ENCODE measurements at regions not wholly inside any gene's neighbourhood (a gene's known extent, or its start where the extent isn't known, plus 50 kb on each side); places are given as distances from the start of the nearest gene placed in this dataset.

GRCh38 chr7:130925136-130925794, 191.3 kb upstream of the KLF14 start:
- intact Hi-C loops (cut with DNase I; ENCODE audit: low total_unique reads): no loop called here
- Histone ChIP-seq H3K4me1 (peaks cover 0 to 5% of the 10 kb centered on the region in 2 donors), H3K27me3 (no peaks in the 10 kb centered on the region), H3K9me3 (no peaks in the 10 kb centered on the region), H3K36me3 (no peaks in the 10 kb centered on the region), H3K27ac (peak overlapping the region in 1 of 2 donors; percentile 24), H3K4me3 (no peak overlapping the region)
- TF ChIP-seq POLR2A (IDR thresholded peaks at IDR 0.05): no peak
- TF ChIP-seq, protein P1, sequence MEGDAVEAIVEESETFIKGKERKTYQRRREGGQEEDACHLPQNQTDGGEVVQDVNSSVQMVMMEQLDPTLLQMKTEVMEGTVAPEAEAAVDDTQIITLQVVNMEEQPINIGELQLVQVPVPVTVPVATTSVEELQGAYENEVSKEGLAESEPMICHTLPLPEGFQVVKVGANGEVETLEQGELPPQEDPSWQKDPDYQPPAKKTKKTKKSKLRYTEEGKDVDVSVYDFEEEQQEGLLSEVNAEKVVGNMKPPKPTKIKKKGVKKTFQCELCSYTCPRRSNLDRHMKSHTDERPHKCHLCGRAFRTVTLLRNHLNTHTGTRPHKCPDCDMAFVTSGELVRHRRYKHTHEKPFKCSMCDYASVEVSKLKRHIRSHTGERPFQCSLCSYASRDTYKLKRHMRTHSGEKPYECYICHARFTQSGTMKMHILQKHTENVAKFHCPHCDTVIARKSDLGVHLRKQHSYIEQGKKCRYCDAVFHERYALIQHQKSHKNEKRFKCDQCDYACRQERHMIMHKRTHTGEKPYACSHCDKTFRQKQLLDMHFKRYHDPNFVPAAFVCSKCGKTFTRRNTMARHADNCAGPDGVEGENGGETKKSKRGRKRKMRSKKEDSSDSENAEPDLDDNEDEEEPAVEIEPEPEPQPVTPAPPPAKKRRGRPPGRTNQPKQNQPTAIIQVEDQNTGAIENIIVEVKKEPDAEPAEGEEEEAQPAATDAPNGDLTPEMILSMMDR (IDR thresholded peaks at IDR 0.05): no peak
- no peak for DNase-seq

DNA sequence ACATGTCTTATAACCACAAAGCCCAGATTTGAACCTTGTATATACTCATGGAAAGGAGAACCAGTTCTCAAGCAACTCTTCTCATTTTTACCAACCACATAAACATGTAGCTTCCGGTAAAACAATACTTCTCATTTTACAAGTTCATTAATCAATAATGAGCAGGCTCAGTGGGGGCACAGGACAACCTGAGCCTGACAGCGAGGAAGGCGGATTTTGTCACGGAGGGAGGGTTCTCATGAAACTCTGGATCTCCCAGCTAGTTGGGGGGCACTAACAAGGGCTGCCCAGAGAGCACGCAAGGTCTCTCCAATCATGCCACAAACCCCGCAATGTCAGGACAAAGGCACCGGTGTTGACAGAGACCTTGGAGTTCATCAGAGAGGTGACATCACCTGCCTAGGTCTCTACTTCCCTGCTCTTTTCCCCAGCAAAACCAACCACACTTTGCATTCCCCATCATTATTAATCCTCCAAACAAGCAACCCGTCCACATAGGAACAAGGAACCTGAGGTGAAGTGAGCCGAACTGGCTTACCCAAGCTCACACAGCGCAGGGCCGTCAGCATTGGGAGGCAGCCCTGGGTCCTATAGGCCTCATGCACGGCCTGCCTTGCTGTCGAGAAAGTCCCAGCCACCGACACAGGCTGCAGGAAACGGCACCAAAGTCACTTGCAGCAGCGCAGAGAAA, 192.1 kb upstream of the KLF14 start:
- no peaks in the 10 kb centered on the region for H3K36me3 ChIP-seq
- intact Hi-C loops (cut with DNase I; ENCODE audit: low total_unique reads): no loop called here
- H3K4me1 ChIP-seq: no peaks in the 10 kb centered on the region
- no peak overlapping the region for H3K27ac ChIP-seq
- H3K4me3 ChIP-seq: no peak overlapping the region
- TF ChIP-seq POLR2A (IDR thresholded peaks at IDR 0.05): no peak
- TF ChIP-seq, protein P1 (IDR thresholded peaks at IDR 0.05): no peak
- no peak for DNase-seq
- H3K27me3 ChIP-seq: no peaks in the 10 kb centered on the region
- H3K9me3 ChIP-seq: no peaks in the 10 kb centered on the region

GRCh38 chr7:130927062-130927461, 193.1 kb upstream of the KLF14 start:
- TF ChIP-seq, protein P1 (IDR thresholded peaks at IDR 0.05): no peak
- no peak for TF ChIP-seq POLR2A (IDR thresholded peaks at IDR 0.05)
- no peaks in the 10 kb centered on the region for H3K36me3 ChIP-seq
- H3K4me1 ChIP-seq: no peaks in the 10 kb centered on the region
- H3K4me3 ChIP-seq: no peak overlapping the region
- no peak overlapping the region for H3K27ac ChIP-seq
- H3K9me3 ChIP-seq: no peaks in the 10 kb centered on the region
- intact Hi-C loops (cut with DNase I; ENCODE audit: low total_unique reads): no loop called here
- H3K27me3 ChIP-seq: no peaks in the 10 kb centered on the region
- DNase-seq: no peak

GRCh38 chr7:130927564-130927963, 193.6 kb upstream of the KLF14 start:
- H3K36me3 ChIP-seq: no peaks in the 10 kb centered on the region
- no peak overlapping the region for H3K27ac ChIP-seq
- intact Hi-C loops (cut with DNase I; ENCODE audit: low total_unique reads): no loop called here

More at GRCh38 chr7:130927564-130927963, 193.6 kb upstream of the KLF14 start:
- no peaks in the 10 kb centered on the region for H3K27me3 ChIP-seq
- DNase-seq: no peak
- H3K9me3 ChIP-seq: no peaks in the 10 kb centered on the region
- TF ChIP-seq, protein P1 (IDR thresholded peaks at IDR 0.05): no peak
- no peak for TF ChIP-seq POLR2A (IDR thresholded peaks at IDR 0.05)
- no peaks in the 10 kb centered on the region for H3K4me1 ChIP-seq
- no peak overlapping the region for H3K4me3 ChIP-seq
